Retina (tissue), 1 donor: ENCODE measurements at regions not wholly inside any gene's neighbourhood (a gene's known extent, or its start where the extent isn't known, plus 50 kb on each side); places are given as distances from the start of the nearest gene placed in this dataset.

ENCODE experiments used
- DNase-seq: peaks from one replicate; pipeline ENCODE4 v3.0.0-alpha.2; 2016

DNA sequence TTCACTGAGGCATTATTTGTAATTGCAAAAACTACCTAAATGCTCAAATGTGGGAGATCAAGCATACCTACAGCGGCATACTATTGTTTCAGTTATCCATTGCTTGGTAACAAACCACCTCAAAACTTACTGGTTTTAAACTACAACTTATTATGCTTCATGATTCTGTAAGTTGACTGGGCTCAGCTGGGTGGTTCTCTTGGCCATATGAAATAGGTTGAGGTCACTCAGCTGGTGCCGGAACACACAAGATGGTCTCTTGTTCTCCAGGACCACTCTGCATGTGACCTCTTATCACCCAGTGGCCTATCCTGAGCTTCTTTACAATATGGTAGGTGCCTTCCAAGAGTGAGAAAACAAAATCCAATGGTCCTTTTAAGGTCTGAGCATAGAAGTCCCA lies 195.4 kb upstream of the FGGY start:
- DNase-seq: no peak

DNA sequence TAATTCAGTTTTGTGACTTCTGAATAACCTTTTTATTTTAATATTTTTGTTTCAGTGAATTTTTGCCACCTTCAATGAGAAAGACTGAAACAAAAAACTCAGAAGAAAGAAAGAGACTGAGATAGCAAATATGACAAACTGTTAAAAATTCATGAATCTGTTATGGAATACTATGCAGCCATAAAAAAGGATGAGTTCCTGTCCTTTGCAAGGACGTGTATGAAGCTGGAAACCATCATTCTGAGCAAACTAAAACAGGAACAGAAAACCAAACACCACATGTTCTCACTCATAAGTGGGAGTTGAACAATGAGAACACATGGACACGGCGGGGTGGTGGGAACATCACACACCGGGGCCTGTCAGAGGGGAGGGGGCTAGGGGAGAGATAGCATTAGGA lies 193.4 kb upstream of the FGGY start:
- DNase-seq: no peak

DNA sequence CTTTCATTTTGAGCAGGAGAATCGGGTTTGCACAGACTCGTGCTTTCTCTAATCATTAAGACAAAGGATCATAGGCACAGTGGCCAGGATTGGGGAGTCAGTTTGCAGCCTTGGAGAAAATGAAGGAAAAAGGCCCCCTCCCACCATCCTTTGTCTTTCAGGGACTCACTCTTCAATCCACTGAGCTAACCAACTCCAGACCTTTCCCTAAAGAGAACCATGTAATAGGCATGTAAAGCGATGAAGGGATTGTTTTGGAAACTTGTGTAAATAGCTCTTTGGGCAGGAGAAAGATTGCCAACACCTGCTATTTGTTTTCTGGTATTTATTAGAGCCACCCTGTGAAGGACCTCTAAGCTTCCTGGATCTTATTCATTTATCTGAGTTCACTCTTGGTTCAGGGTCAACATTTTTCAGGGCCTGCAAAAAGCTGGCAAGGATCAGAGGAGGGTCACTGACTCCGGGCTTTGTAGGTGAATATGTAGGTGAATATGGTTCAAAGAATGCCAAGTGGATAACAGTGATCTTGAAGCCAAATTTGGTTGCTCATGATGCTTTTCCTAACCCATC lies 192.6 kb upstream of the FGGY start:
- DNase-seq: no peak

DNA sequence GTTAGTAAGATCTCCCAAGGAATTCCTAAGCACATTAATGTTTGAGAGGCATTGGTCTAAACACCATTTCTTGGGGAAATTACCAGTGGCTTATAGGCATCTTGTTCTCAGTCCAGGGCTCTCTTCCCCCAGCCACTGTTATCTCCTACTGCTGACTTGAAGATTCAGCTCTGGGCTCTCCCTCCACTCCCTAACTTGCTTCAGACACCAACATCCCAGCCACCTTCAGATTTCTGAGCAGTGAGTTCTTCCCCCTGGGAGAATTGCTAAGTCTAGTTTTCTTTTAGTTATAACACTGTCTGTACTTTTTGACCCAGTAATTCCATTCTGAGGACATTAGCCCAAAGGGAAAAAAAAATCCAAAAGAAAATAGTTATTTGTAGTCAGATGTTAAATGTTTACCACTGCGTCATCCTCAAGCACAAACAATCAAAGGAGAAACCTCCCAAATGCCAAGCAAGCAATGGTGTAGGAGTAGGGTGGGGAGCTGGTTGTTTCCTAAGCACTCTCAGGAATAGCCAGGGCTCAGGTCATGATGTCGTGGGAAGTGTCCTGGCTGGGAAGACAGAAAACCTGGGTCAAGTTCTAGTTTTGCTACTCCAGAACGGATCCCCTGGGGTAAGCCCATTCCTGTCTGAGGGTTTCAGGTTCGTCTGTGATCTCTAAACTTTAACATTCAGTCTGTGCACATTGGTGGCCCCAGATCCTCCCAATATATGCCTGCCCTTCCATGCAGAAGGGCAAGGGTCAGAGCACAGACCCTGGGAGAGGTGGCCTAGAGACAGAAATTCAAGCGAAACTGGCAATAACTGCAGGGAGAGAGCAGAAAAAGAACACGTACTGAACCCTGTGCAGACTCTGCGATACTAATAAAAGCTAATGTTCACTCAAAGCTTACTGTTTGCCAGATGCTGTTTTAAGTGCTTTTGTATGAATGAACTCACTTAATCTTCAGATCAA lies 191.1 kb upstream of the FGGY start:
- DNase-seq: no peak

DNA sequence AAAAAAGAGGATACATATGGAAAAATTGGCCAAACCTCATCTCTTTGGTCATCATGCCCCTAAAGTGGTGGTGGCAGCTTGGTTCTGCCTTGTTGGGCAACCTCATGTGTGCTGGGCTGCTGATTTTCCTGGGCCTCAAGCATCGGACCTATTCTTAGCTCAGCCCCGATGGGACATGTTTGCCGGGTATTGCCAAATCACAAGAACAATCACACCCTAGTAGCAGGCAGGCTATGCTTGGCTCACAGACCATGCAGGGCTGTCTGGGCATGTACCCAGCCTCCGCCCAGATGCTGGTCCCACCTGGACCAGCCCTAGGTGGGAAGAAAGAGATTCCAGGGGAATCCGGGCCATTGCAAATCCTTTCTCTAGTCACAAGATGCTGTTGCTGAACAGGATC lies 189.4 kb upstream of the FGGY start:
- DNase-seq: no peak

GRCh38 chr1:59107916-59108315 lies 189.0 kb upstream of the FGGY start:
- DNase-seq: no peak

GRCh38 chr1:59108481-59109317 lies 188.2 kb upstream of the FGGY start:
- DNase-seq: no peak

DNA sequence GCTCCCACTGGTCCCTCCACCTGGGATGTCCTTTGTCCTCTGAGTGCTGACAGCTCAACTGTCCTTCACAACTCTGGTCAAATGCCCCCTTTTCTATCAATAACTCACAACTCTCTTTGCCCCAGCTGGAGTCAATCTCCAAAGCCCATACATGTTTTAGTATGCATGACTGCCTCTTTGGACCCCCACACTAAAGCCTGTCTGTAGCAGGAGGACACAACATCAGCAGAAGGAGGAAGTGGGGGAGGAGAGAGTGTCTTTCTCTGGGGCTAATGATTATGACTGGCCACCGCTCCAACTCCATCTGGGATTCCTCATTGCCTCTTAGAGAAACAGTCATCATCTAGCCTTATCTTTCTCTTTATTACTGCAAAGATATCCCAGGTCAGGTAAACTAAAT lies 186.6 kb upstream of the FGGY start:
- peak; percentile 36 for DNase-seq

DNA sequence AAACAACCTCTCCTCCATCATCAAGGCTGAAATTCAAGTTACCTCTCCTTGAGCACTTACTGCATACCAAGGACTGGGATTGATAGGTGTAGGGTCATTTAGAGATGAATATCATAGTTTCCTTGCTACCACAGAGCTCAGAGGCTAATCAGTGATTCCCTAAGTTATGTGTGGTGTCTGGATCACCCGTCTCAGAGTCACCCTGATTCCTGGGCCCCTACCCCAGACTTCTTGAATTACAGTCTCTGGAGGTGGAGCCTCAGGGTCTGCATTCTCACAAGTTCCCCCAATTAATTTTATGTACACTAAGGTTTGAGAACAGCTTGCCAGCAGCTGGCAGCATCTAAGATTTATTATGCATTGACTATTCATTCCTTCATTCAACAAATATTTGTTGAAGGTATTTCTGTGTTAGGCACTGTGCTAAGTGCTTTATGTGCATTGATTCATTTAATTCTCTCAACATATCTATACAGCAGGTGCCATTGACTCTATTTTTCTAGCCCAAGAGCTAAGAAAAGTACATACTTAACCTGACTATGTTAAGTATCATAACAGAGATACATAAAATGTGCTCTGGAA lies 182.9 kb upstream of the FGGY start:
- no peak for DNase-seq

GRCh38 chr1:59115865-59116264 lies 181.0 kb upstream of the FGGY start:
- no peak for DNase-seq

GRCh38 chr1:59116920-59117542 lies 179.9 kb upstream of the FGGY start:
- no peak for DNase-seq

- no peak for DNase-seq
Observed at GRCh38 chr1:59122527-59122926, 174.4 kb upstream of the FGGY start.

GRCh38 chr1:59123081-59123681 lies 173.7 kb upstream of the FGGY start:
- DNase-seq: no peak

GRCh38 chr1:59124166-59124565 lies 172.7 kb upstream of the FGGY start:
- DNase-seq: no peak

DNA sequence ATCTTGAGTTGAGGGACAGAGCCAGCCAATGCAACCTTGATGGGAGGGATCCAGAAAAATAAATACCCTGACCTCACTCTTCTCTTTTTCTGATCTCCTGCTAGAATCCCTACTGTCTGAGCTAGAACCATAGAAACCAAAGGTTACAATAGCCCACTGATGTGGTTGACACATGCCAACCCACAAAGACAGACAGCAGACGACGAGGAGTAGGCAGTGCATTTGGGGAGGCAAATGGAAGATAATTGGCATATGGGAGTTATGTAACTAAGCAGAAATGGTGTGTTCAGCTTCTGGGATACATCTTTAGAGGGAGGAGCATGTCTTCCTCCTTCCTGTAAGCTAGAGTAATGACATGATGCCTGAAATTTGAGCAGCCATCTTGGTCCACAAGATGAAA lies 171.7 kb upstream of the FGGY start:
- no peak for DNase-seq

DNA sequence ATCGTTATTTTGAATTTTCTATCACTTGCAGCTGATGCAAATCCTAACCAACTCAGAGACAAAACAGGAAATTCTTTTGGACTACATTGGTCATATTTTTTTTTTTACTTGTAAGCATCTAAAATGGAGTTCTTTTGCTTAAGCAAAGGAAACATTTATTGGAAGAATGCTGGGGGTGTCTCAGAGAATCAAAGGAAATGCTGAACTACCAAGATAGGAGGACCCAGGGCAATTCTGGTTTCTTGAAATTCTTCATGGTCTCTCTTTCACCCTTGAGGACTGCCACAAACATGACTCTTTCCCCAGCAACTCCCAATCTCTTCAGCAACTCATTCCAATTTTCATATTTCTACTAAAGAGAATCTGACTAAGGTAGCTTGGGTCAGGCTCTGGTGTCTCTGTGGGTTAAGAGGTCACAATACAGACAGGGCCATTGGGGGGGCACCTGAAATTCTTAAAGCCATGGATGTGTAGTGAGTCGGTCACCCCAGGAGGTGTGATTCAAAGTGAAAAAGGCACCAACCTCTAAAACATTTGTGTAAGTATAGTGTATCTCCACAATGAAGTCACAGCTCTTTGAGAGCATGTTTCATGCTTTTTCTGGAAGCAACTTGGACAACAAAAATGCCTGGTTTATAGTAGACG lies 171.1 kb upstream of the FGGY start:
- DNase-seq: no peak

DNA sequence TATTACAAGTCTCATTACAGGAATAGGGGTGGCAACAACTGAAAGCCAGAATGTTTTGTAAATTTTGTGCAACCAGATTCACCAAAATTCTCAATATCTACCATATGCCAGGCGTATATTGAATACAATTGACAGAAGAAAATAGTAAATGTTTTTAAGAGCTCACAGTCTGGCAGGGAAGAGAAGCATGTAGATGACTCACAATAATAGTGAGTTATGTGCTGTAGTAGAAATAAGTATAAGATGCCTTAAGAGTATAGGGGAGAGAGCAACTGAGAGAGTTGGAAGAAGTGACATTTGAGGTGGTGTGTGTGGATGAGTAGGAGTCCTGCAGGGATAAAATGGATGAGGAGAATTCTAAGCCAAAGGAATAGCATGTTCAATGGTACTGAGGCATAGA lies 170.5 kb upstream of the FGGY start:
- DNase-seq: no peak

DNA sequence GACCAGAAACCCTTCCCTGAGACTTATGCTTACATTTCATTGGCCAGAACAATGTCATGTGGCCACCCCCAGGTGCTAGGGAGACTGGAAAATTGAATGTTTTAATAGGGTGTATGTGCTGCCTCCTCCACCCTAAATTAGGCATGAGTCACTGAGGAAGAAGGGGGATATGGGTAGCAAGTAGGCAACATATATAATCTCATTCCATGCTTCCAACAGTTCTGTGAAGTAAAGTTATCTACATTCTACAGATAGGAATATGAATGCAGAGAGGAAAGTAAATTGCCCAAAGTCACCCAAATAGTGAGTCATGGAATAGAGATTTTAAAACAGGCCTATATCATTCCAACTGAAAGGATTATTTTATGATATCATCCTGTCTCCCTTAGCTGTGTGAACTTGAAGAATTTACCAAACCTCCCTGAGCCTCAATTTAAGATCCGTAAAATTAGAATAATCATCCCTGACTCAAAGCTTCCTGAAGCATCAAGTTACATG lies 168.6 kb upstream of the FGGY start:
- DNase-seq: no peak

DNA sequence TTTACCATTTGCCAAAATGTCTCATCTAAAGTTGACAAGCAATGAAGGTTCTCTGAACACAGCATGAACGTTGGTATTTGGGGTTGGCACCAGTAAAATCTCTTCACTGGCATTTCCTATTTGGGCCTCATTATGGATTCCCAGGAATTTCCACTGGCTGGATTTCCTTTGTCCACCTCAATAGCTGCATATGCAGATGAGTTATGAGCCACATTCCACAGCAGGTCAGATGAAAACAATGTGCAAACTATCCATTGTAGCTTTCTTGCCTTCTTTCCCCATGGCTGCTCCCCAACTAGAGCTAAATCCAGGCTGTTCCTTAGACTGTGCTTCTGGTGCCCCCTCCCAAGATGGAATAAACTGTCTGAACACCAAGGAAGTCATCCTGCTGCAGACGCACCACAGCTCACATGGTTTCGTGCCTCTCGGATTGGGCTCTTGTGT lies 168.1 kb upstream of the FGGY start:
- DNase-seq: peak; percentile 67

GRCh38 chr1:59132295-59132694 lies 164.6 kb upstream of the FGGY start:
- no peak for DNase-seq

DNA sequence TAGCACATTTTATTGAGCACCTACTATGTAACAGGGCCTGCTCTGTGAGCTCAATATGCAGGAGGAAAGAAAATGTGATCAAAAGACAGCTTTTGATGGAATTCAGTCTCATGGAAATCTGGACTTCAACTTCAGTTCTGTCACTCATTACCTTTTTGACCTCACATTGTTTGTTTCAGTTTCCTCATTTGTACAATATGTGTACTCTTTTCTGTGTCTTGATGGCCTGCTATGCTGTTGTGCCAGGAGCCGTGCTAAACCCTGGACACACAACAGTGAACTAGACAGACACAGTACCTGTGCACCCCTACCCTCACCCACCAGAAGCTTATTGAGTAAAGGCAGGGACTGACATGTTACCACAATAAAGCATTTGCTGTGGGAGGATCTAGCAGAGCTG lies 162.9 kb upstream of the FGGY start:
- DNase-seq: no peak
